ENCODE measurements at regions not wholly inside any gene's neighbourhood (a gene's known extent, or its start where the extent isn't known, plus 50 kb on each side); places are given as distances from the start of the nearest gene placed in this dataset.

GRCh38 chr1:230548357-230548756 is 93.9 kb upstream of the COG2 start:
- H3F3A ChIP-seq (ENCODE audit: insufficient read depth, low read length, poor library complexity, severe bottlenecking): no peaks in the 10 kb centered on the region
- no peak overlapping the region for H2AFZ ChIP-seq (ENCODE audit: low read depth, low read length)
- H3K79me2 ChIP-seq (replicated peaks; ENCODE audit: insufficient read depth, low read length): no peaks in the 10 kb centered on the region
- no peaks in the 10 kb centered on the region for H3K9me3 ChIP-seq (ENCODE audit: low read length)
- TF ChIP-seq REST (IDR thresholded peaks at IDR 0.05; ENCODE audit: borderline replicate concordance) (no peak), CTCF (IDR thresholded peaks at IDR 0.05; ENCODE audit: poor library complexity, severe bottlenecking) (no peak)
- H3K36me3 ChIP-seq (ENCODE audit: insufficient read depth, low read length): no peaks in the 10 kb centered on the region
- H4K20me1 ChIP-seq (ENCODE audit: insufficient read depth): no peaks in the 10 kb centered on the region
- H3K4me2 ChIP-seq (ENCODE audit: low read length): no peak overlapping the region
- no peaks in the 10 kb centered on the region for H3K27me3 ChIP-seq (ENCODE audit: insufficient read depth, low read depth, low read length)
- no peaks in the 10 kb centered on the region for H3K9me2 ChIP-seq (ENCODE audit: insufficient read depth, low read length)
- no peak overlapping the region for H3K9ac ChIP-seq (ENCODE audit: low read length)
- H3K27ac ChIP-seq (ENCODE audit: low read length): no peak overlapping the region
- no peak overlapping the region for H3K4me3 ChIP-seq (ENCODE audit: low read length)

DNA sequence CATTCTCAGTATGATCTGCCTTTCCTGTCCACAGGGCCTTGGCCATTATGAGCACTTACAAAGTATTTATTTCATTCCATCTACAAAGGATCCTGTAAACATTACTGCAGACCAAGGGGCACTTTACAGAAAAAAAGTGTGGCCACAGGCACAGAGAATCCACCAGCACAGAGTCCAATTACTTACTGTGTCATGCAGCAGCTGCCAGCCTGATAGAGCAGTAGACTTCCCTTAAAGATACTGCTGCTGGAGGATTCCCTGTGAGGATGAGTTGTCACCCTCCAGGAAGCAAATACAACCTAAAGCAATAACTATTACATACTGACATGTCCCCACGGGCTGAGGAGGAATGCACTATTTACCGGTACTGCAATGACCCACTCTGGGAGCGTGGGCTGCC is 97.1 kb upstream of the COG2 start:
- H3K9ac ChIP-seq (ENCODE audit: low read length): no peak overlapping the region
- no peaks in the 10 kb centered on the region for H3K36me3 ChIP-seq (ENCODE audit: insufficient read depth, low read length)
- no peak overlapping the region for H3K4me3 ChIP-seq (ENCODE audit: low read length)
- H3K27ac ChIP-seq (ENCODE audit: low read length): no peak overlapping the region
- H3K27me3 ChIP-seq (ENCODE audit: insufficient read depth, low read depth, low read length): no peaks in the 10 kb centered on the region
- no peaks in the 10 kb centered on the region for H4K20me1 ChIP-seq (ENCODE audit: insufficient read depth)
- H3K9me3 ChIP-seq (ENCODE audit: low read length): no peaks in the 10 kb centered on the region
- H3K79me2 ChIP-seq (replicated peaks; ENCODE audit: insufficient read depth, low read length): no peaks in the 10 kb centered on the region
- no peak for TF ChIP-seq EP300 (conservative IDR thresholded peaks at IDR 0.05; ENCODE audit: poor library complexity, severe bottlenecking)
- TF ChIP-seq SMC3 (conservative IDR thresholded peaks at IDR 0.05; ENCODE audit: poor library complexity): no peak
- no peak for TF ChIP-seq TAF1 (IDR thresholded peaks at IDR 0.05; ENCODE audit: low read depth)
- TF ChIP-seq MXI1 (conservative IDR thresholded peaks at IDR 0.05; ENCODE audit: poor library complexity, severe bottlenecking): no peak
- no peak for TF ChIP-seq REST (IDR thresholded peaks at IDR 0.05; ENCODE audit: borderline replicate concordance)
- H3K4me2 ChIP-seq (ENCODE audit: low read length): no peak overlapping the region
- H2AFZ ChIP-seq (ENCODE audit: low read depth, low read length): no peak overlapping the region
- no peaks in the 10 kb centered on the region for H3K9me2 ChIP-seq (ENCODE audit: insufficient read depth, low read length)
- H3F3A ChIP-seq (ENCODE audit: insufficient read depth, low read length, poor library complexity, severe bottlenecking): no peaks in the 10 kb centered on the region
